Caki2 (cell line): ENCODE measurements at regions not wholly inside any gene's neighbourhood (a gene's known extent, or its start where the extent isn't known, plus 50 kb on each side); places are given as distances from the start of the nearest gene placed in this dataset.
A peak's percentile ranks its signal among the peaks of the same experiment; 100 is the strongest.

Source experiments
- DNase-seq: peaks from one replicate; pipeline ENCODE4 v3.0.0-alpha.2; 2015; ENCODE audit warnings: low read depth
- in situ Hi-C: cut with HindIII; loops from 2 replicates; pipeline ENCODE4 v1.10.0; 2016; ENCODE audit warnings: low sequenced_read_pairs, low pct_unique_long_range_greater_than_20kb, mixed read lengths

- DNase-seq, result no peak
- in situ Hi-C loops, result no loop called here
These were observed 154.6 kb upstream of the GRIN2B start for GRCh38 chr12:14135996-14136395.

- in situ Hi-C loops, result no loop called here
- no peak for DNase-seq
These were observed 157.1 kb upstream of the GRIN2B start for GRCh38 chr12:14138495-14138894.

DNA sequence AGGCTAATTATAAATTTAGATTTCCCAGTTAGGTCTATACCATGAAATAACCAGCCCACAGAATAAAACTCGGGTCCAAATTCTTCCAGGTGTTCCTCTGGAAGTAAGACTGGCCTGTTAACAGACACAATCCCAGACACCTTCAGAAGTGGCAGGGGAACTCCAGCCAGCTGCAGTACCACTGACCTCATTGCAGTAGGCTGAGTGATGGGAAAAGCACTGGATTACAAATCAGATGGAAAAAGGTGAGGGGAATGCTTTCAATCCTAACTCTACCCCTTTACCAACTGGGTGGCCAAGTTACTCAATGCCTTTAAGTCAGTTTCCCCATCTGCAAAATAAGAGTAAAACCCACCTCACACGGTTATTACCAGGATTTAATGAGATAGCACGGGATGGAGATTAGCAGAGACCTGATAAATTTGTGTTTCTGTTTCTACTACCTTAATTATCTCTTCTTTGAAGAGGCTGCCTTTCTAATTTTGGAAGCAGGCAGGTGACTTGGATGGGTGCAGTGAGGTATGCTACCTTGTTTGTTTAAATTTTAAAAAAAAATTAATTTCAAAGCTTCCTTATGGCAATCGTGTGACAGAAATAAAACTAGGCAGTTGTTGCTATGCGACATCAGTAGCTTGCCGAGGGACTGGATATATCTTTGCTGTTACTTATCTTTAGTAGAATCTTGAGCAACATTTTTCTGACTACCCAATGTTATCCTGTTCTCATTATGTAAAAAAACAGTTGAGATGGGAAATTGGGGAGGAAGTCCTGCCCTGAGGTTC is 167.3 kb upstream of the GRIN2B start:
- in situ Hi-C loops, result no loop called here
- DNase-seq, result no peak

DNA sequence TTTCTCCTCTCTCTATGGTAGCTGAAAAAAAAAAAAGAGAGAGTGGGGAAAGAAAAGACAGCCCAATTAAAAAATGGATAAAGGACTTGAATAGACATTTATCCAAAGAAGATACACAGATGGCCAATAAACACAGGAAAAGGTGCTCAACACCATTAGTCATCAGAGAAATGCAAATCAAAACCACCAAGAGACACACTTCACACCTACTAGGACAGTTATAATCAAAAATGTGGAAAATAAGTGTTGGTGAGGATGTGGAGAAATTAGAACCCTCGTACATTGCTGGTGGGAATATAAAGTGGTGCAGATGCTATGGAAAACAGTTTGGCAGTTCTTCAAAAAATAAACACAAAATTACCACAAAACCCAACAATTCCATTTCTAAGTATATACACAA is 172.4 kb upstream of the GRIN2B start:
- DNase-seq, result no peak
- in situ Hi-C loops, result no loop called here

GRCh38 chr12:14156606-14157005 is 175.2 kb upstream of the GRIN2B start:
- no peak for DNase-seq
- in situ Hi-C loops, result no loop called here

DNA sequence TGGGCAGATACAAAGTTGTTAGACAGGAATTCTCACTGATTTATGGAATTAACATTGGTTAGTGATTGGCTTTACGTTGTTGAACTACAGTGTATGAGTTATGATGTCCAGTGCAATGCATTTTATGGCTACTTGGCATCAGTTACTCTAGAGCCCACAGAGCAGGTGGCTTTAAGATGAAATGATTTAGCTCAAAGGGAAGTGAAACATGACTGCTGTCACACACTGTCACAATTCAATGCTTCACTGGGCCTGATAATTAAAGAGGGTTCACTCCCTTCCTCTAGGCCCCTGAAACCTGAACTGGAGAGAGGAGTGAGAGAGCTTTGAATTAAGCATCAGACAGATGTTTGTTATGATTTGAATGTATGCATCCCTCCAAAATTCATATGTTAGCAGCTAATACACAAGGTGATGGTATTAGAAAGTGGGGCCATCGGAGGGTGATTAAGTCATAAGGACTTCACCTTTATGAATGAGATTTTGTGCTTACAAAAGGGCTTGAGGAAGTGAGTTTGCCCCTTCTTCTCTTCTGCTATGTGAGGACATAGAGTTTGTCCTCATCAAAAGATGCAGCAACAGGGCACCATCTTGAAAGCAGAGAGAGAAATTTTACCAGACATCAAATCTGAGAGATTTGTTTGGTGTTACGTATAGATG is 175.8 kb upstream of the GRIN2B start:
- in situ Hi-C loops, result no loop called here
- peak; percentile 4 for DNase-seq

- DNase-seq, result no peak
- in situ Hi-C loops, result no loop called here
These were observed 182.9 kb upstream of the GRIN2B start for GRCh38 chr12:14164266-14164665.

DNA sequence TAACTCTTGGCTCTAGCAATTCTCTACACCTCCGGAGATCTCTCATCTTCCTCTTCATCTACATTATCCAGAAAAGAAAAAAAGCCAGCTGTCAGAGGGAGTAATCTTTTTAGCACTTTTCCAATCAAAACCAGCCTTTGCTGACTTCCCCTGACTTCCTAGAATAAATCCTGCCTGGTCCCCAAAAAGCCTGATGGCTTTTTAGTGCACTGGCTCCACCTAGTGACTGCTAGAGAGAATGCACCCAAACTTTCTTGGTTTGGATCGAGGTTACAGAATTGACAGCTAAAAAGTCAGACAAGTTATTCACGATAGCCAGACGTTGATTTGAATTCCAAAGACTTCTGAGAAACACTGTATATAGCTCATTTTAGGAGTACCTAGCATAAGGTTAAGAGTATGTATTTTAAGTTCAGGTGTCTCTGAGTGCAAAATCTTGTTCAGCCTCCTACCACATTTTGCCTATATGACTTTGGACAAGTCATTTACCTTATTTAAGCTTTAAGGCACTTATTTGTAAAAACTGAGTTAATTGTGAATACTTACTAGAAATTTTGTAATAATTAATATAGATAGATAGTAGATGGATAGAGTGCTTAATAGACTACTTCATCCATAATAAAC is 185.7 kb upstream of the GRIN2B start:
- in situ Hi-C loops, result no loop called here
- peak; percentile 58 for DNase-seq

- in situ Hi-C loops, result no loop called here
- no peak for DNase-seq
These were observed 187.9 kb upstream of the GRIN2B start for GRCh38 chr12:14169281-14169680.

- in situ Hi-C loops, result no loop called here
- no peak for DNase-seq
These were observed 189.7 kb upstream of the GRIN2B start for GRCh38 chr12:14171106-14171505.

DNA sequence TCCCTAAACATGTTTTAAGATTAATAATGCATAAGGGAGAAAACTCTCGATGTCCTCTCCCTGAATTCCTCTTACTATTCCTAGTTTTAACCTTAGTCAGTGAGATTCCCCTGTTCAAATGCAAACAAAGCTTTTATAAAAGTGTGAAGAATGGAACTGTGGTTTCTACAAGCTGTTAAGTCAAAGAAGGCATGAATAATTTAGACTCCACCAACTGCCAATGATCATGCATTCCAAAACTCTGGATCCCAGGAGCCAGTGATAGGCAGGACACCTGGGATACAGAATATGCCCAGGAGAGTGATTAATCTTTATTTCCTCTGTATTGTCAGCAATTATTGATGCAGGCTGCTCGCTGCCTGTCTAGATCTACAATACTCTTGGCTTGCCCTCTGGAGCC is 190.3 kb upstream of the ATF7IP start:
- DNase-seq, result no peak
- in situ Hi-C loops, result no loop called here

DNA sequence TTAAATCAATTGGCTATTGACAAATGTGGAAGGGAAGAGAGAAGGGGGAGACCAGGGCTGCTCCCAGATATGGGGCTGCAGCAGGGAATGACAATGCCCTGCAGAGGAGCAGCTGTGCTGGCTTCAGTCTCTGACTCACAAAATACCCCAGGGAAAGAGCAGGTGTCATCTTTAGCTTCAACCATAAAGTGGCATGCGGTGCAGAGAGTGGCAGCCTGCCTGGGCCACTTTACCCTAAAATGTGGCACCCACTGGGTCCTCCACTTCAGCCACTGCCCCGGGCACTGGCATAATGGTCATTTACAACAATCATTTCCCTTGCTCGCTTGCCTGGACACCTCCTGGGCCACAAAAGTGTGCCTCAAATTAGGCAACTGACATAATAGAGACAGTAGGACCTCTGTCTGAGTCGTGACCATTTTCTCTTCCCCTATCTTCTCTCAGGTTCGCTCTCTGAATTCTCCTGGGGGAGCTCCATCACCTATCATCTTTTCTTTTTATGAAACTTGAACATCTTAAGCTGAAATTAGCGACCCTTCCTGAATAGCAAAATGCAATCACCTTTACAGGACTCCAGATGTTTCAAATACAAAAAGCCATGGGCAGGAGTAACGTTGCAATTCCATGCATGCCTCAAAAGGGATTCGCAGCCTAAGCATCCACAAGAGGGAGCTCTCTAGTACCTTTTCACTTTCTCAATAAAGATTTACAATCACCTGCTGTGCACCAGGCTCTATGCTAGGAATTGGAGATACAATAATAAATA is 179.9 kb upstream of the ATF7IP start:
- DNase-seq, result peak; percentile 17
- in situ Hi-C loops, result no loop called here

DNA sequence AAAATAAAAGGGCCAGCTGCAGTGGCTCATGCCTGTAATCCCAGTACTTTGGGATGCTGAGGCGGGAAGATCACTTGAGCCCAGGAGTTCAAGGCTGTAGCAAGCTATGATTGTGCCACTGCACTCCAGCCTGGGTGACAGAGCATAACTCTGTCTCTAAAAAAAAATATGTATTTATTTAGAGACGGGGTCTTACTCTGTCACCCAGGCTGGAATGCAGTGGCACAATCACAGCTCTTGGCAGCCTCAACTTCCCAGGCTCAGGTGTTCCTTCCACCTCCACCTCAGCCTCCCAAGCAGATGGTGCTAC is 179.3 kb upstream of the ATF7IP start:
- in situ Hi-C loops, result no loop called here
- DNase-seq, result no peak

DNA sequence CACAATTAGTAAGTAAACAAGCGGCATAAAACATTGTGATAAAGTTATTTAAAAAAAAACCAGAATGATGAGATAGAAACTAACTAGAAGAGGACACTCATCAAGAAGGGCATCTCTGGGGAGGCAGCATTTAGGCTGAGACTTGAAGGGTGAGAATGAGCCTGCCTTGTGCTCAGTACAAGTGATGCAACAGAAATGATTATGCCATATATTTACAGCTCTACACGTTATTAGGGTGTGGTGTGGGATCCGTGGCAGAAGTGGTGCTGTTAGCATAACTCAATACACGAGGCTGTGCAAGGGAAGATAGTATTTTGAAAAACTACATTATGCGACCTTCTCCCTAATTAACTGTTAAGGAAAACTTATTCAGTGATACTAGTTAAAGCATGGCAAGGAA is 178.5 kb upstream of the ATF7IP start:
- DNase-seq, result no peak
- in situ Hi-C loops, result no loop called here

DNA sequence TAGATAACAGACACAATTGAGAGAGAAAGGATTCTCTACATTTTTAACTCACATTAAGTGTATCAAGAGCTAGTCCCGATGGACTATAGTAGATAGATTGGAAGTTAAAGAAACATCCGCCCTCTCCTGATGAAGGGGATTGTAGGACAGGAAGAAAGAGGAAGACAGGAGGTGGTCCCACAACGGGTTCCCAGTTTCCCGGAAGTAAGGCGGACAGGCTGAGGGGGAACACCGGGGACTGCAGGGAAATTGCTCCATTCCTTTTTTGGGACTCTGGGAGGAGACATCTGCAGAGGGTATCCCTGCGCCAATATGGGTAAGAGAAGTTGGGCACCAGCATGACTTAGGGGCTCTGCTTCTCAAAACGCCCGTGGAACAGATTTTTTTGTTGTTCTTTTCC is 177.5 kb upstream of the ATF7IP start:
- in situ Hi-C loops, result no loop called here
- no peak for DNase-seq

DNA sequence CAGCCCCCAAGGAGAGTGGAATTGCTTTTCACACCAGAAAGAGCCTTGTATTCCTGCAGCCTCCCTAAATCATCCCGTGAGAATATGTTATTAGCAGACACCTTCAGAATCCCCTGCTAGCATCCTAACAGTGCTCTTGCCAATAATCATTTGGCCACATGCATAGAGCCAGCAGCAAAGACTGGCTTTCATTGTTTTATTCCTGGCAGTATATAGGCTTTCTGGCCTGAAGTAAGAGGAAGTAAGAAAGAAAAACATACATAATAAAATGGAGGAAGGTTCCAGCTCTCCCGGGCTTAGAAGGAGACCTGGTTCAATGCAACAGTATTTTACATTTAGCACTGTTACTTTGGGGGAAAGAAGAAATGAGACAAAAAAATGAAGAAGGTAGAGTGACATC is 176.7 kb upstream of the ATF7IP start:
- in situ Hi-C loops, result no loop called here
- DNase-seq, result no peak

GRCh38 chr12:14190694-14191093 is 174.8 kb upstream of the ATF7IP start:
- no peak for DNase-seq
- in situ Hi-C loops, result no loop called here

GRCh38 chr12:14191612-14192011 is 173.9 kb upstream of the ATF7IP start:
- in situ Hi-C loops, result no loop called here
- DNase-seq, result no peak

- in situ Hi-C loops, result no loop called here
- no peak for DNase-seq
These were observed 171.8 kb upstream of the ATF7IP start for GRCh38 chr12:14193639-14194038.
